ENCODE measurements at regions not wholly inside any gene's neighbourhood (a gene's known extent, or its start where the extent isn't known, plus 50 kb on each side); places are given as distances from the start of the nearest gene placed in this dataset.

- in situ Hi-C loops (cut with MboI; ENCODE audit: low pct_unique_long_range_greater_than_20kb, low sequenced_read_pairs, unreplicated experiment) = no loop called here
- no peak for TF ChIP-seq CTCF (IDR thresholded peaks at IDR 0.05; ENCODE audit: extremely low read depth, insufficient read depth, missing control alignments)
- DNase-seq (ENCODE audit: low spot score) = no peak
These were observed 237.9 kb downstream of the DACT1 start for GRCh38 chr14:58875613-58876012.

GRCh38 chr14:58876608-58877007 lies 238.8 kb downstream of the DACT1 start:
- in situ Hi-C loops (cut with MboI; ENCODE audit: low pct_unique_long_range_greater_than_20kb, low sequenced_read_pairs, unreplicated experiment) = no loop called here
- no peak for TF ChIP-seq CTCF (IDR thresholded peaks at IDR 0.05; ENCODE audit: extremely low read depth, insufficient read depth, missing control alignments)

GRCh38 chr14:58878439-58879139 lies 240.8 kb downstream of the DACT1 start:
- DNase-seq (ENCODE audit: low spot score) = no peak
- TF ChIP-seq CTCF (IDR thresholded peaks at IDR 0.05; ENCODE audit: extremely low read depth, insufficient read depth, missing control alignments) = no peak
- in situ Hi-C loops (cut with MboI; ENCODE audit: low pct_unique_long_range_greater_than_20kb, low sequenced_read_pairs, unreplicated experiment) = no loop called here

More at GRCh38 chr14:58876608-58877007, 238.8 kb downstream of the DACT1 start:
- no peak for DNase-seq (ENCODE audit: low spot score)

- in situ Hi-C loops (cut with MboI; ENCODE audit: low pct_unique_long_range_greater_than_20kb, low sequenced_read_pairs, unreplicated experiment) = no loop called here
- no peak for DNase-seq (ENCODE audit: low spot score)
- no peak for TF ChIP-seq CTCF (IDR thresholded peaks at IDR 0.05; ENCODE audit: extremely low read depth, insufficient read depth, missing control alignments)
These were observed 243.7 kb downstream of the DACT1 start for GRCh38 chr14:58881433-58881832.

GRCh38 chr14:58882577-58883018 lies 244.8 kb downstream of the DACT1 start:
- in situ Hi-C loops (cut with MboI; ENCODE audit: low pct_unique_long_range_greater_than_20kb, low sequenced_read_pairs, unreplicated experiment) = no loop called here
- no peak for TF ChIP-seq CTCF (IDR thresholded peaks at IDR 0.05; ENCODE audit: extremely low read depth, insufficient read depth, missing control alignments)
- no peak for DNase-seq (ENCODE audit: low spot score)

- no peak for DNase-seq (ENCODE audit: low spot score)
- in situ Hi-C loops (cut with MboI; ENCODE audit: low pct_unique_long_range_greater_than_20kb, low sequenced_read_pairs, unreplicated experiment) = no loop called here
- peak; percentile 29 for TF ChIP-seq CTCF (IDR thresholded peaks at IDR 0.05; ENCODE audit: extremely low read depth, insufficient read depth, missing control alignments)
These were observed 246.7 kb downstream of the DACT1 start for GRCh38 chr14:58884442-58884841.

Measured in GM13977 (cell line).